HG03045 (cell line): ENCODE measurements at regions not wholly inside any gene's neighbourhood (a gene's known extent, or its start where the extent isn't known, plus 50 kb on each side); places are given as distances from the start of the nearest gene placed in this dataset.
"Not testable (repeated sequence)": the region's sequence is repeated elsewhere in the genome, so short reads cannot be mapped to it uniquely, and the experiment has no call there.

ENCODE experiments used
- ATAC-seq: cut with Tn5 transposase; IDR thresholded peaks from one replicate; pipeline ENCODE4 v1.9.1; 2021; ENCODE audit warnings: mild to moderate bottlenecking, moderate library complexity; ENCODE audit not compliant: unreplicated experiment

DNA sequence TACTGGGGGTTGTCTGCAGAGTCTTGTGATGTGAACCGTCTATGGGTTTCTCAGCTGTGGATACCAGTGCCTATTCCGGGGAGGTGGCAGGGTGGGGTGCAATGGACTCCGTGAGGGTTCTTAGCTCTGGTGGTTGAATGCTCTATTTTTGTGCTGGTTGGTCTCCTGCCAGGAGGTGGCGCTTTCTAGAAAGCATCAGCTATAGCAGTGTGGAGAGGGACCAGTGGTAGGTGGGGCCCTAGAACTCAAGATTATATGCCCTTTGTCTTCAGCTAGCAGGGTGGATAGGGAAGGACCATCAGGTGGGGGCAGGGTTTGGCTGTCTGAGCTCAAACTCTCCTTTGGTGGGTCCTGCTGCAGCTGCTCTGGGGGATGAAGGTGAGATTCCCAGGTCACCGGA lies 127.3 kb upstream of the PLD5 start:
- no peak for ATAC-seq

DNA sequence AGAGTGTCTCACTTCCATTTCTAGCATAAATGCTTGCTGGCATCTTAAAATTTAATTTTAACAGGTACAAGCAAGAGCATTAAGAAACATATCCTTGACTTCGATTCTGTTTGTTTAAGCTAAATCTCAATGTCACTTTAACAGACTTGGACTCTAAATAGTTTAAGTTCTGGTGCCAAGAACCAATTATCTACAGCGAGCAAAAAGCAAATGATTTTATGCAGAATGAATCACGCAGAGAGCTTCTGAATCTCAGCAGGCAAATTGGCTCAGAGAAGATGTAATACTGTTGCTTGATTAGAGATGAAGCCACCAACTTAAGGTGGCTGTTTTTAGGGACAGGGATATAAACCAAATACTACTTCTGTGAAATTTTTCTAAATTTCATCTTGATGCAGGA lies 117.0 kb upstream of the PLD5 start:
- ATAC-seq, result no peak

DNA sequence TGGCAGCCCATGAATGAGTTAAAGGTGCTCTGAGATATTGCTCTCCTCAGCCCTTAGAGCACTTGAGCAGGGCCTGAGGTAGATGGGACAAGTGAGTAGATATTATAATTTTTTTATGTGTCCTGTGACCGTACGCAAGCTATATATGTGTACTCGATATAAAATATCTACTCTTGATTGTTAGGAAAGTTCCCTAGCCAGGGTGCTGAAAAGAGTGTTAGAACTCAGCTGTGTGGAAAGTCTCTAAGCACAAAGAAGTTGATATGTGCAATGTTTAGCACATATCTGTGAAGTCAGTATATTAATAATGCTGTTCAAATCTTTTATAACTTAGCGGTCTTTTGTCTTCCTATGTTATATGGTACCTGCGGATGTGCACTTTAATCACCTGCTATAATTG lies 114.6 kb upstream of the PLD5 start:
- ATAC-seq, result no peak

DNA sequence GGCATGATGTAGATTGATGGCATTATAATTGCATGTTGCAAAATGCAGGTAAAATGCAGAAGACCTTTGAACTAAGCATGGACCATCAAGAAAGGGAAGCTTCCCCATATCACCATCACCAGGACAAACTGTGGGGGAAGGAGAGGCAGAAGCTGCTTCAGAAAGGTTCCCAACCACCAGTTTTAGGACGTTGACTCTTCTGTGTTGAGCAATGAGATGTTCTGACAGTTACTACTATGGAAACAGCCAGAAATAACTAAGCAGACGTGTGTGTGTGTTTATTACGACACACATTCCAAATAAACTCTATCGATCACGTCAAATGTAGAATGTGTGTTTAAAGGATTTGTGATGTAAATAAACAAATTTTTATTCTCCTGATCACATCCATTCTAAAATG lies 110.2 kb upstream of the PLD5 start:
- ATAC-seq, result no peak

DNA sequence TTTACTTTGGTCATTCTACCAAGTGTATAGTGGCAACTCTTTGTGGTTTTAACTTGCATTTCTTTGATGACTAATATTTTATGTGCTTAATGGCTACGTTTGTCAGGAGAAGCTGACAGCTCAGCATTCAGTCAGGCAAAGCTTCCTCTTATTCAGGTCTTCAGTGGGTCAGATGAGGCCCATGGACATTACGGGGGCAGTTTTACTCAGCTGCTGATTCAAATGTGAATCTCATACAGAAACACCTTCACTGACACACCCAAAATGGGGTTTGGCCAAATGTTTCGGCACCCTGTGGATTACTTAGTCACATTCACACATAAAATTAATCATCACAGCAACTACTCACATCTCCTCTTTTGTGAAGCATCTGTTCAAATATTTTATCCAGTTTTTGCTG lies 104.9 kb upstream of the PLD5 start:
- no peak for ATAC-seq

DNA sequence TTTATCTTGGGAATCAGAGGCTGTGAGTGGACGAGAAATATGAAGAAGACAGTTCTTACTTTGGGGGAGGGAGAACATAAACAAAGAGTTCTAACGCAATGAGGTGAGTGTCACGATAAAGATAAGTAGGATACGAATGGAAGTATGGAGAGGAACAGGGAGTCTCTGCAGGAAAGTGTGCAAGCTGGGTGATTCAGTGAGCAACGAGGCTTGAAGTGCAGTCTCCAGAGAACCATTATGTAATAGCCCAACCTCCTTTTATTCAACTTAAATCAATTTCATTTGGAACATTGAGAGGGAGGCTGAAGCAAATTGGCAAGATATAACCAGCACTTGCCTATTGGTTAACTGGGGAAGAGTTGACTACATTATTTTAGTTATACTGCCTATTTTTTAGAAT lies 99.3 kb upstream of the PLD5 start:
- no peak for ATAC-seq

DNA sequence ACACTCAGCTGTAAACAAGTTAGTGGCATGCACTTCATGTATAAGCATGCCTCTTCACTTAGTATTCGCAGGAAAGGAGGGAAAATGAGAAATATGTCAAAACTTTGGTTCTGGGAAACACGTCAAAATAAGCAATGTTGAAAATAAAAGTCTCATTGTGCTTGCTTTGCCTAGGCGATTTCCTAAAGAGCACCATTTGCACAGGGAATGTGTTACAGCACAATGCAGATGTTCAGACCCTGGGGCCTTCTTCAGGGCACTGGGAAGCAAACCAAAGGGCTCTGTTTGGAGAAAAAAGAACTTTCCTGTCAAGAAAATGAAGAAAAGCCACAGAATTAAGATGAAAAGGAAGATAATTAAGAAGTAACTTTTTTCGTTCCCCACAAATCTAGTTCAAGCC lies 98.6 kb upstream of the PLD5 start:
- no peak for ATAC-seq

DNA sequence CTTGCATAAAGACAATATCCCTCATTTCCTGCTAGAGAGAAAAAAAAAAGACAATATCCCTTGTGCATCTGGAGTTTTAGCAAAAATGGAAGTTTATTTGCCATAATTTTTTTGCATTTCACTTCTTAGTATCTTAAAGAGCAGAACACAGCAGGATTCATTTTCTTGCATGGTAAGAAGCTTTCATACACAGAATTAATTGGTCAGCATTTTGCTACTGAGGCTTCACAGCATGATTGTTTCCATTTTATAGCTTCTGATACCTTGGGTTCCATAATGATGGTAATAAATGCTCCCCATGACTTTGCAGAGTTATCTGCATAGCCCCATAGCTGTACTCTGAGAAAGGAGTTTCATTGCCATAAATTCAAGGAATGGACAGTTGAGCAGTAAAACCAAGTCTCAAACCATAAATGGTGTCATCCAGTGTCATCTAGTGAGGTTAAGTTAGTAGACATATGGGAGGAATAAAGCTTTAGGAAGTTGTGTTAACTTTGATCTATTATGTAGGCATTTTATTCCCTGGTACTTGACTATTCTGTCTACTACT lies 88.8 kb upstream of the PLD5 start:
- ATAC-seq, result no peak

DNA sequence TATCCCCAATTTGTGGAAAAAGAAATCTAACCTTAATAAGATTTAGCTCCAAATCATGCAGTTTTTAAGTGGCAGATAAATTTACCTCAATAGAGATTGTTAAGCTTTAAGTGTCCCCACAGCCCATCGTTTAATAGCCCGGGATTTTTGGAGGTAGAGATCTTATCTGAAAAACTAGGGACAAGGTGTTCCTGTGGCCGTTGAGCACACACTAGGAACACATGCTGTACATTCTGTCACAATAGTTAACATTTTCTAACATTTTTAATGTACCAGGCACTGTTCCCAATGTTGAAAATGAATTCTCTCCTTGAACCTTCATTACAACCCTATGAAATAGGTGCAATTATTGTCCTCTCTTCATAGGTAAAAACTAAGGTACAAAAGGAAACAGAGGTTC lies 85.7 kb upstream of the PLD5 start:
- no peak for ATAC-seq

DNA sequence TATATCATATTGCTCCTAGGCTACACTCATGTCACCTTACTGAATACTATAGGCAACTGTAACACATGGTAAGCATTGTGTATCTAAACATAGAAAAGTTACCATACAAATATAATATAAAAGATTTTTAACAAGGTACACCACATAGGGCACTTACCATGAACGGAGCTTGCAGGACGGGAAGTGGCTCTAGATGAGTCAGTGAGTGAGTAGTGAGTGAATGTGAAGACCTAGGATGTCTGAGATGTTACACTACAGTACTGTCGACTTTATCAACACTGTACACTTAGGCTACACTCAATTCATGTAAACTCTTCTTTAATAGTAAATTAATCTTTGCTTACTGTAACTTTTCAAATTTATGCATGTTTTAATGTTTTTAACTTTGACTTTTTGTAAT lies 81.0 kb upstream of the PLD5 start:
- ATAC-seq, result no peak

DNA sequence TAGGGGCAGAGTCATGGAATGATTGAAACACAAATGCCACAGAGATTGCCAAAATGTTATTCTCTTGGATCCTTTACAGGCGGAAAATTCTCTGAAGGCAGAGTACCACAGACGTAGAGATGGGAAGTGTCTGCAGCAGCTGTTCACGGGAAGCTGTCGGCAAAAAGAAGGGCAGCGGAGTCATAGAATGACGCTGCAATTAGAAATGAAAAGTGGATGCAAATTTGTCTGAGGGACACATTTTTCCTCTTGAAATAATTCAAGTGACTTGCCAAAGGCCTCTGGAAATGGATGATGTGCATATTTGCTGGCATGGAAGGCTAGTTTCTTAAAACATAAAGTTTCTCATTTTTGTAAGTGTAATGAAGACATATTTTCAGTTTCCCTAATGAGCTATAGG lies 77.5 kb upstream of the PLD5 start:
- no peak for ATAC-seq

DNA sequence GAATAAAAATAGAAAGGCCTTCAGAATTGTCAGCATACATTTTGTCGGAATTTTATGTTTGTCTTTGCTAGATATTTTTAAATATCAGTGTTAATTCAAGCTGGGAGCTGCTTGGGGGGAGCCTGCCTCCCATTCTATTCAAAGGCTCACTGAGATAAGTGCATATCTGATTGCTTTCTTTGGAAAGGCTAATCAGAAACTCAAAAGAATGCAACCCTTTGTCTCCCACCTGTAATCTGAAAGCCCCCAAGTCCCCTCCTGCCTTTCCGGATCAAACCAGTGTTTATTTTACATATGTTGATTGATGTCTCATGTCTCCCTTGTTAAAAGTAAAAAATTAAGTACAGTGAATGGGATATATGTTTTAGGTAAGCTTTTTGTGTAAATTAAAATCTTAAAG lies 69.3 kb upstream of the PLD5 start:
- ATAC-seq, result not testable (repeated sequence)

DNA sequence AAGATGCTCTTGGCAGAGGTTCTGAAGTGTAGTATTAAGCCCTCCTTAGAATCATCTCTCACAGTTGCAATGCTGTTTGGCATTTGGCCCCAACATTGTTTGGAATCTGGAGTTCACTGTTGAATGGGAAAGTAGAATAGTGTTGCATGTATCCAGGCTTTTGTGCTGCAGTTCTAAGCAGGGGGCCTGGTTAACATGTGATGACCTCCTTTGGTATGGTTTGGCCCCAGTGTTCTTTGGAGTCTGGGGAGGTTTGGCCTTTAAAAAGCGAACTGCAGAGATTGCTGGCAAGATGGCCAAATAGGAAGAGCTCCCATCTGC lies 61.8 kb upstream of the PLD5 start:
- no peak for ATAC-seq

DNA sequence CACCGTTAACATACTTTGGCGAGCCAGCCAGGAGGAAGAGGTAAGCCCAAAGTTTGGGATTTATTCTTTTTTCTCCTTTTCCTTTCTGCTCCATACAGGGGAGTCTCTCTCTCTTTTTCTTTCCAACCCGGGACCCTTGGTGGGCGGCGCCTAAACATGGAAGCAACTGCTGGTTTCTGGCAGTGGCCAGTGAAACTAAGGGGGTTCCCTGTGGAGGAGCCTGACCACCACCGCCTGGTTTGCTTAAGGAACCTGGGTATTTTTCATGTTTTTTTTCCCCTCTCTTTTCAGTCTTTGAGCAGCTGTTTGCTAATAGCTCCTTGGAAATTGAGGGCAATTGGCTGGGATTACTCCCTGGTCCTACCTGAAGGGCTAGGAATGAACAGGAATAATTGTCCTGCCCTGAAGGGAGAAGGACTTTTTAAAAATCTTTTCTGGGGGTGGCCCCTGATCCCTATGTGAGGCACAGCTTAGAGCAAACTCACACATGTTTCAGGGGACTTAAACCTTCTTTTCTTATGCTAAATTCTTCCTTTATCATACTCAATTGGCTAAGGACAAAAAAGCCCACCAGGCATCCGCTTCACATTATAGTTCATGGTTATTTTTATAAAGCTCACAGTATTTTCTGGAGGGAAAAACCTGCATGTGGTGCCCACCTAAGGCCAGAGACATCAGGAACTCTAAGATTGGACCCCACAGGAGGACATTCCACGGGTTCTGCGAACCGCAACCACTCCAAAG lies 61.3 kb upstream of the PLD5 start:
- no peak for ATAC-seq

DNA sequence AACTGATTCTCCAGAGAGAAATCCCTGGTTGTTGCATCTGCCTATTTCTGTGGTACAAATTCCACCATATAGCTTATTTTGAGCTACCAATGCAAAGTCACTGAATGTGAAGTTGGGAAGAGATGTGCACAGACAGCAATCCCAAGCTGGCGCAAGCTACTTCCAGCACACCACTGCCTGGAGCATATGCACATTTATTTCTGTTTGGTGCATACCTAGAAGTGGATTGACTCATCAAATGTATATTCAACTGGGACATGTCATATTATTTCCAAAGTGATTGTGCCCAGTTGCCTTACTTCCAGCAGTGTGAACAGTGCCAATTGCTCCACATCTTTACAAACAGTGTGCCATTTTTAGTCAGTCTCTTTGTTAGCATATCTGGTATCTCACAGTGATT lies 58.2 kb upstream of the PLD5 start:
- ATAC-seq, result no peak

DNA sequence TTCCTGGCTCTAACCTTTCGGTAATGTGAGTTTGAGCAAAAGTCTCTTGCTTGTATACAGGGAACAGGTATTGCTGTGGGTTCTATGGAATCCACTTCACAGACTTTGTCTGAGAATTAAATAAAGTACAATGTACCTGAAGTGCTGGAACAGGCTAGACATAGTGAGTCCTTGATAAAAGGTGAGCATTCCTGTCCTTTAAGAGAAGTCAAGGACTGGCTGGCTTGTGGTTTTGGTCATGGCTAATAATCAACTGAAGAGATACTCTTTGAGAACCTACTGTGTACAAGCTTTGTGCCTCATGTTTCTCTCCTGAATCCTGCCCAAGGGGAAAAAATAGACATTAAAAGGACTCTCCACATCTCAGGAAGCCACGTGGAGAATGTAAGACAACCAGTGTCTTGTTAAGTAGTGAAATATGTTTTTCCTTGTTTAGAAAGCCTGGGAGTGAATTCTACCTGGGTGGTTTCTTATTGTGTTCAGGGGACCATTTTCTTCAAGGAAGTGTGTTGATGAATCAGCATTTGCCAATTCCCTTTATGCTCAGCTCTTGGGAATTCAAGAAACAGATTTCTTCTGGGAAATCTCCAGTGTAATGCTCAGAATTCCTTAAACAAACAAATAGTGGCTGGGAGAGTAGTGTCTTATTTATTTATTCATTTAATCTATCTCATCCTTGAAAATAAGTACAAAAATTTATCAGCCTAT lies 55.2 kb upstream of the PLD5 start:
- no peak for ATAC-seq
